ENCODE measurements at regions not wholly inside any gene's neighbourhood (a gene's known extent, or its start where the extent isn't known, plus 50 kb on each side); places are given as distances from the start of the nearest gene placed in this dataset.

GRCh38 chr20:59460352-59460751 is 144.0 kb upstream of the PHACTR3 start:
- Histone ChIP-seq H3K4me3 (ENCODE audit: low read depth, low read length) (no peak overlapping the region), H3K4me1 (ENCODE audit: control insufficient read depth, insufficient read depth, low read length) (0 out of 2 replicates have a peak, but pooled peaks cover 2% of the 10 kb centered on the region), H3K36me3 (ENCODE audit: control insufficient read depth, insufficient read depth, low read length) (no peaks in the 10 kb centered on the region), H3K27ac (ENCODE audit: low read depth, low read length) (no peak overlapping the region), H3K9me3 (ENCODE audit: control insufficient read depth, insufficient read depth, low read length) (no peaks in the 10 kb centered on the region), H3K9ac (ENCODE audit: low read depth, low read length) (no peak overlapping the region), H3K27me3 (ENCODE audit: control insufficient read depth, insufficient read depth, low read length) (no peaks in the 10 kb centered on the region)

GRCh38 chr20:59461526-59461925 is 142.8 kb upstream of the PHACTR3 start:
- Histone ChIP-seq H3K4me3 (ENCODE audit: low read depth, low read length) (no peak overlapping the region), H3K9me3 (ENCODE audit: control insufficient read depth, insufficient read depth, low read length) (no peaks in the 10 kb centered on the region), H3K4me1 (ENCODE audit: control insufficient read depth, insufficient read depth, low read length) (no peaks in the 10 kb centered on the region), H3K27me3 (ENCODE audit: control insufficient read depth, insufficient read depth, low read length) (no peaks in the 10 kb centered on the region), H3K36me3 (ENCODE audit: control insufficient read depth, insufficient read depth, low read length) (no peaks in the 10 kb centered on the region), H3K27ac (ENCODE audit: low read depth, low read length) (no peak overlapping the region), H3K9ac (ENCODE audit: low read depth, low read length) (no peak overlapping the region)

- no peak overlapping the region for H3K27ac ChIP-seq (ENCODE audit: low read depth, low read length)
- H3K9me3 ChIP-seq (ENCODE audit: control insufficient read depth, insufficient read depth, low read length), result no peaks in the 10 kb centered on the region
- no peak overlapping the region for H3K9ac ChIP-seq (ENCODE audit: low read depth, low read length)
- no peaks in the 10 kb centered on the region for H3K36me3 ChIP-seq (ENCODE audit: control insufficient read depth, insufficient read depth, low read length)
- no peaks in the 10 kb centered on the region for H3K4me1 ChIP-seq (ENCODE audit: control insufficient read depth, insufficient read depth, low read length)
- no peaks in the 10 kb centered on the region for H3K27me3 ChIP-seq (ENCODE audit: control insufficient read depth, insufficient read depth, low read length)
- H3K4me3 ChIP-seq (ENCODE audit: low read depth, low read length), result no peak overlapping the region
Observed at GRCh38 chr20:59462249-59462648, 142.1 kb upstream of the PHACTR3 start.

- Histone ChIP-seq H3K9me3 (ENCODE audit: control insufficient read depth, insufficient read depth, low read length) (no peaks in the 10 kb centered on the region), H3K27me3 (ENCODE audit: control insufficient read depth, insufficient read depth, low read length) (no peaks in the 10 kb centered on the region), H3K36me3 (ENCODE audit: control insufficient read depth, insufficient read depth, low read length) (no peaks in the 10 kb centered on the region), H3K9ac (ENCODE audit: low read depth, low read length) (no peak overlapping the region), H3K27ac (ENCODE audit: low read depth, low read length) (no peak overlapping the region), H3K4me3 (ENCODE audit: low read depth, low read length) (no peak overlapping the region), H3K4me1 (ENCODE audit: control insufficient read depth, insufficient read depth, low read length) (no peaks in the 10 kb centered on the region)
Observed at GRCh38 chr20:59463541-59463940, 140.8 kb upstream of the PHACTR3 start.

GRCh38 chr20:59466107-59466815 is 138.1 kb upstream of the PHACTR3 start:
- Histone ChIP-seq H3K9me3 (ENCODE audit: control insufficient read depth, insufficient read depth, low read length) (no peaks in the 10 kb centered on the region), H3K4me1 (ENCODE audit: control insufficient read depth, insufficient read depth, low read length) (peaks cover 10% of the 10 kb centered on the region), H3K4me3 (ENCODE audit: low read depth, low read length) (no peak overlapping the region), H3K9ac (ENCODE audit: low read depth, low read length) (no peak overlapping the region), H3K36me3 (ENCODE audit: control insufficient read depth, insufficient read depth, low read length) (no peaks in the 10 kb centered on the region), H3K27me3 (ENCODE audit: control insufficient read depth, insufficient read depth, low read length) (no peaks in the 10 kb centered on the region), H3K27ac (ENCODE audit: low read depth, low read length) (no peak overlapping the region)

- peaks cover 2% of the 10 kb centered on the region; the same call in 1 of the 2 replicates for H3K9me3 ChIP-seq (ENCODE audit: control insufficient read depth, insufficient read depth, low read length)
- peaks cover 10% of the 10 kb centered on the region for H3K4me1 ChIP-seq (ENCODE audit: control insufficient read depth, insufficient read depth, low read length)
- no peak overlapping the region for H3K9ac ChIP-seq (ENCODE audit: low read depth, low read length)
- no peaks in the 10 kb centered on the region for H3K36me3 ChIP-seq (ENCODE audit: control insufficient read depth, insufficient read depth, low read length)
- no peaks in the 10 kb centered on the region for H3K27me3 ChIP-seq (ENCODE audit: control insufficient read depth, insufficient read depth, low read length)
- no peak overlapping the region for H3K27ac ChIP-seq (ENCODE audit: low read depth, low read length)
- no peak overlapping the region for H3K4me3 ChIP-seq (ENCODE audit: low read depth, low read length)
Observed at GRCh38 chr20:59468831-59469230, 135.5 kb upstream of the PHACTR3 start.

GRCh38 chr20:59469267-59470252 is 134.8 kb upstream of the PHACTR3 start:
- no peak overlapping the region for H3K27ac ChIP-seq (ENCODE audit: low read depth, low read length)
- H3K9me3 ChIP-seq (ENCODE audit: control insufficient read depth, insufficient read depth, low read length), result peaks cover 2% of the 10 kb centered on the region; the same call in 1 of the 2 replicates
- H3K4me3 ChIP-seq (ENCODE audit: low read depth, low read length), result no peak overlapping the region
- no peaks in the 10 kb centered on the region for H3K27me3 ChIP-seq (ENCODE audit: control insufficient read depth, insufficient read depth, low read length)
- H3K36me3 ChIP-seq (ENCODE audit: control insufficient read depth, insufficient read depth, low read length), result no peaks in the 10 kb centered on the region
- H3K4me1 ChIP-seq (ENCODE audit: control insufficient read depth, insufficient read depth, low read length), result peaks cover 10% of the 10 kb centered on the region
- H3K9ac ChIP-seq (ENCODE audit: low read depth, low read length), result no peak overlapping the region

- Histone ChIP-seq H3K27me3 (ENCODE audit: control insufficient read depth, insufficient read depth, low read length) (no peaks in the 10 kb centered on the region), H3K4me1 (ENCODE audit: control insufficient read depth, insufficient read depth, low read length) (peaks cover 10% of the 10 kb centered on the region), H3K36me3 (ENCODE audit: control insufficient read depth, insufficient read depth, low read length) (no peaks in the 10 kb centered on the region), H3K27ac (ENCODE audit: low read depth, low read length) (no peak overlapping the region), H3K4me3 (ENCODE audit: low read depth, low read length) (no peak overlapping the region), H3K9ac (ENCODE audit: low read depth, low read length) (no peak overlapping the region), H3K9me3 (ENCODE audit: control insufficient read depth, insufficient read depth, low read length) (peaks cover 2% of the 10 kb centered on the region; the same call in 1 of the 2 replicates)
Observed at GRCh38 chr20:59470521-59470920, 133.8 kb upstream of the PHACTR3 start.

GRCh38 chr20:59471653-59472421 is 132.5 kb upstream of the PHACTR3 start:
- Histone ChIP-seq H3K27me3 (ENCODE audit: control insufficient read depth, insufficient read depth, low read length) (no peaks in the 10 kb centered on the region), H3K9ac (ENCODE audit: low read depth, low read length) (no peak overlapping the region), H3K27ac (ENCODE audit: low read depth, low read length) (no peak overlapping the region), H3K9me3 (ENCODE audit: control insufficient read depth, insufficient read depth, low read length) (peaks cover 2% of the 10 kb centered on the region; the same call in 1 of the 2 replicates), H3K36me3 (ENCODE audit: control insufficient read depth, insufficient read depth, low read length) (no peaks in the 10 kb centered on the region), H3K4me1 (ENCODE audit: control insufficient read depth, insufficient read depth, low read length) (peaks cover 10% of the 10 kb centered on the region), H3K4me3 (ENCODE audit: low read depth, low read length) (no peak overlapping the region)

- Histone ChIP-seq H3K36me3 (ENCODE audit: control insufficient read depth, insufficient read depth, low read length) (no peaks in the 10 kb centered on the region), H3K27me3 (ENCODE audit: control insufficient read depth, insufficient read depth, low read length) (no peaks in the 10 kb centered on the region)
Observed at GRCh38 chr20:59473742-59474141, 130.6 kb upstream of the PHACTR3 start.

More at GRCh38 chr20:59473742-59474141, 130.6 kb upstream of the PHACTR3 start:
- H3K9ac ChIP-seq (ENCODE audit: low read depth, low read length), result no peak overlapping the region
- peaks cover 10% of the 10 kb centered on the region for H3K4me1 ChIP-seq (ENCODE audit: control insufficient read depth, insufficient read depth, low read length)
- peaks cover 2% of the 10 kb centered on the region; the same call in 1 of the 2 replicates for H3K9me3 ChIP-seq (ENCODE audit: control insufficient read depth, insufficient read depth, low read length)
- H3K27ac ChIP-seq (ENCODE audit: low read depth, low read length), result no peak overlapping the region
- H3K4me3 ChIP-seq (ENCODE audit: low read depth, low read length), result no peak overlapping the region
